ENCODE measurements at regions not wholly inside any gene's neighbourhood (a gene's known extent, or its start where the extent isn't known, plus 50 kb on each side); places are given as distances from the start of the nearest gene placed in this dataset.
"Not testable (repeated sequence)": the region's sequence is repeated elsewhere in the genome, so short reads cannot be mapped to it uniquely, and the experiment has no call there.

GRCh38 chr6:156281266-156281665, 495.9 kb upstream of the ARID1B start:
- DNase-seq (ENCODE audit: low spot score): no peak

GRCh38 chr6:156280065-156280464, 497.1 kb upstream of the ARID1B start:
- no peak for DNase-seq (ENCODE audit: low spot score)

GRCh38 chr6:156279261-156279969, 497.8 kb upstream of the ARID1B start:
- DNase-seq (ENCODE audit: low spot score): peak; percentile 5

- no peak for DNase-seq (ENCODE audit: low spot score)
Observed at GRCh38 chr6:156273065-156273711, 504.0 kb upstream of the ARID1B start.

GRCh38 chr6:156269751-156270369, 507.3 kb upstream of the ARID1B start:
- no peak for DNase-seq (ENCODE audit: low spot score)

- DNase-seq (ENCODE audit: low spot score): no peak
Observed at GRCh38 chr6:156268849-156269248, 508.3 kb upstream of the ARID1B start.

- DNase-seq (ENCODE audit: low spot score): no peak
Observed at GRCh38 chr6:156262014-156262413, 515.2 kb upstream of the ARID1B start.

GRCh38 chr6:156260815-156261214, 516.4 kb upstream of the ARID1B start:
- DNase-seq (ENCODE audit: low spot score): no peak

- no peak for DNase-seq (ENCODE audit: low spot score)
Observed at GRCh38 chr6:156258981-156259380, 518.2 kb upstream of the ARID1B start.

- no peak for DNase-seq (ENCODE audit: low spot score)
Observed at GRCh38 chr6:156256161-156256560, 521.0 kb upstream of the ARID1B start.

GRCh38 chr6:156254240-156254639, 522.9 kb upstream of the ARID1B start:
- no peak for DNase-seq (ENCODE audit: low spot score)

- DNase-seq (ENCODE audit: low spot score): no peak
Observed at GRCh38 chr6:156250593-156250992, 526.6 kb upstream of the ARID1B start.

- DNase-seq (ENCODE audit: low spot score): no peak
Observed at GRCh38 chr6:156242206-156242605, 535.0 kb upstream of the ARID1B start.

- no peak for DNase-seq (ENCODE audit: low spot score)
Observed at GRCh38 chr6:156231026-156231765, 546.0 kb upstream of the ARID1B start.

- no peak for DNase-seq (ENCODE audit: low spot score)
Observed at GRCh38 chr6:156219973-156220372, 557.2 kb upstream of the ARID1B start.

- DNase-seq (ENCODE audit: low spot score): no peak
Observed at GRCh38 chr6:156205678-156206077, 571.5 kb upstream of the ARID1B start.

- no peak for DNase-seq (ENCODE audit: low spot score)
Observed at GRCh38 chr6:156199182-156199581, 578.0 kb upstream of the ARID1B start.

- DNase-seq (ENCODE audit: low spot score): no peak
Observed at GRCh38 chr6:156197513-156197912, 579.7 kb upstream of the ARID1B start.

- DNase-seq (ENCODE audit: low spot score): no peak
Observed at GRCh38 chr6:156194981-156195380, 582.2 kb upstream of the ARID1B start.

- no peak for DNase-seq (ENCODE audit: low spot score)
Observed at GRCh38 chr6:156193381-156193780, 583.8 kb upstream of the ARID1B start.

GRCh38 chr6:156191895-156192294, 585.3 kb upstream of the ARID1B start:
- DNase-seq (ENCODE audit: low spot score): no peak

GRCh38 chr6:156191390-156191789, 585.8 kb upstream of the ARID1B start:
- not testable (repeated sequence) for DNase-seq (ENCODE audit: low spot score)

- DNase-seq (ENCODE audit: low spot score): no peak
Observed at GRCh38 chr6:156190270-156190669, 586.9 kb upstream of the ARID1B start.
